GM12873 (cell line): ENCODE measurements at regions not wholly inside any gene's neighbourhood (a gene's known extent, or its start where the extent isn't known, plus 50 kb on each side); places are given as distances from the start of the nearest gene placed in this dataset.

Source experiments
- CTCF ChIP-seq: IDR thresholded peaks from 2 replicates; pipeline ENCODE4 v1.5.1; 2012; ENCODE audit warnings: low read depth, mild to moderate bottlenecking, moderate library complexity, low read length, control low read depth; ENCODE audit not compliant: insufficient read depth; ENCODE audit errors: missing control alignments

GRCh38 chr11:133705873-133706272 is 139.4 kb downstream of the SPATA19 start:
- no peak for TF ChIP-seq CTCF

- no peak for TF ChIP-seq CTCF
These were observed 140.2 kb downstream of the SPATA19 start for GRCh38 chr11:133705074-133705648.

GRCh38 chr11:133699071-133699470 is 146.2 kb downstream of the SPATA19 start:
- no peak for TF ChIP-seq CTCF

GRCh38 chr11:133698654-133699053 is 146.7 kb downstream of the SPATA19 start:
- TF ChIP-seq CTCF, result no peak

GRCh38 chr11:133697603-133698180 is 147.6 kb downstream of the SPATA19 start:
- TF ChIP-seq CTCF, result no peak

- TF ChIP-seq CTCF, result no peak
These were observed 148.2 kb downstream of the SPATA19 start for GRCh38 chr11:133697161-133697560.

- no peak for TF ChIP-seq CTCF
These were observed 149.9 kb downstream of the SPATA19 start for GRCh38 chr11:133695387-133695786.

GRCh38 chr11:133694701-133695100 is 150.6 kb downstream of the SPATA19 start:
- no peak for TF ChIP-seq CTCF
